Tibial nerve (tissue), 4 donors: ENCODE measurements at regions not wholly inside any gene's neighbourhood (a gene's known extent, or its start where the extent isn't known, plus 50 kb on each side); places are given as distances from the start of the nearest gene placed in this dataset.

ENCODE experiments used
- DNase-seq, 2 donors: peaks; one replicate each; pipeline ENCODE4 v3.0.0-alpha.2; 2019; ENCODE audit warnings: low spot score in 2 of 2
- H3K27ac ChIP-seq, 4 donors: fragments of 200-600 bp; sonication (generic) in 3 of 4; one replicate each; pipeline ENCODE4 v1.5.1; 2017 to 2019; ENCODE audit warnings: mild to moderate bottlenecking in 1 of 4
- H3K27me3 ChIP-seq, 2 donors: fragments of 200-600 bp; sonication (generic) in 1 of 2; one replicate each; pipeline versions ENCODE4 v1.5.1 to v1.6.0; 2017 to 2019
- H3K36me3 ChIP-seq, 3 donors: fragments of 200-600 bp; sonication (generic); one replicate each; pipeline ENCODE4 v1.5.1; 2018 to 2019
- H3K4me1 ChIP-seq, 4 donors: fragments of 200-600 bp; sonication (generic) in 3 of 4; one replicate each; pipeline ENCODE4 v1.5.1; 2017 to 2019
- H3K4me3 ChIP-seq, 4 donors: fragments of 200-600 bp; sonication (generic) in 3 of 4; one replicate each; pipeline ENCODE4 v1.5.1; 2017 to 2019; ENCODE audit warnings: mild to moderate bottlenecking in 1 of 4, moderate library complexity in 1 of 4
- H3K9me3 ChIP-seq, 4 donors: fragments of 200-600 bp; sonication (generic) in 3 of 4; one replicate each; pipeline ENCODE4 v1.5.1; 2017 to 2019
- EP300 ChIP-seq, 2 donors: sonication (generic); formaldehyde crosslinking; IDR thresholded peaks; one replicate each; pipeline ENCODE4 v1.6.1; 2017; ENCODE audit warnings: antibody characterized with exemption in 2 of 2, mild to moderate bottlenecking in 1 of 2
- POLR2A ChIP-seq, 2 donors: fragments of 450-650 bp; IDR thresholded peaks; one replicate each; pipeline ENCODE4 v1.6.1; 2017; ENCODE audit warnings: antibody characterized with exemption in 2 of 2, mild to moderate bottlenecking in 2 of 2, moderate library complexity in 2 of 2
- WGBS, 2 donors: methylation state at CpG; one replicate each; pipeline ENCODE4 v1.1.5; 2018; 5-methylcytosine and 5-hydroxymethylcytosine counted together
- TF ChIP-seq, protein P1 (sequence below), 5 experiments: fragments of 200-600 bp in 3 of 5; fragments of 450-650 bp in 2 of 5; sonication (generic) in 3 of 5; IDR thresholded peaks; one replicate each; pipeline ENCODE4 v1.5.1; 2016 to 2019; ENCODE audit warnings: antibody characterized with exemption in 5 of 5, mild to moderate bottlenecking in 3 of 5, moderate library complexity in 2 of 5

- Histone ChIP-seq H3K27ac (no peak overlapping the region), H3K27me3 (no peaks in the 10 kb centered on the region), H3K36me3 (no peaks in the 10 kb centered on the region), H3K4me1 (no peaks in the 10 kb centered on the region), H3K9me3 (peaks cover 0 to 10% (median 0%) of the 10 kb centered on the region in 4 donors), H3K4me3 (no peak overlapping the region)
- TF ChIP-seq, protein P1, sequence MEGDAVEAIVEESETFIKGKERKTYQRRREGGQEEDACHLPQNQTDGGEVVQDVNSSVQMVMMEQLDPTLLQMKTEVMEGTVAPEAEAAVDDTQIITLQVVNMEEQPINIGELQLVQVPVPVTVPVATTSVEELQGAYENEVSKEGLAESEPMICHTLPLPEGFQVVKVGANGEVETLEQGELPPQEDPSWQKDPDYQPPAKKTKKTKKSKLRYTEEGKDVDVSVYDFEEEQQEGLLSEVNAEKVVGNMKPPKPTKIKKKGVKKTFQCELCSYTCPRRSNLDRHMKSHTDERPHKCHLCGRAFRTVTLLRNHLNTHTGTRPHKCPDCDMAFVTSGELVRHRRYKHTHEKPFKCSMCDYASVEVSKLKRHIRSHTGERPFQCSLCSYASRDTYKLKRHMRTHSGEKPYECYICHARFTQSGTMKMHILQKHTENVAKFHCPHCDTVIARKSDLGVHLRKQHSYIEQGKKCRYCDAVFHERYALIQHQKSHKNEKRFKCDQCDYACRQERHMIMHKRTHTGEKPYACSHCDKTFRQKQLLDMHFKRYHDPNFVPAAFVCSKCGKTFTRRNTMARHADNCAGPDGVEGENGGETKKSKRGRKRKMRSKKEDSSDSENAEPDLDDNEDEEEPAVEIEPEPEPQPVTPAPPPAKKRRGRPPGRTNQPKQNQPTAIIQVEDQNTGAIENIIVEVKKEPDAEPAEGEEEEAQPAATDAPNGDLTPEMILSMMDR (IDR thresholded peaks at IDR 0.05): no peak
- no peak for TF ChIP-seq POLR2A (IDR thresholded peaks at IDR 0.05)
- TF ChIP-seq EP300 (IDR thresholded peaks at IDR 0.05): no peak
- no peak for DNase-seq
- 44 to 54% methylated on average over 2 of the region's 2 CpGs for WGBS, 2 donors
These were observed 1579.2 kb downstream of the AACS start for GRCh38 chr12:126644236-126645020.

DNA sequence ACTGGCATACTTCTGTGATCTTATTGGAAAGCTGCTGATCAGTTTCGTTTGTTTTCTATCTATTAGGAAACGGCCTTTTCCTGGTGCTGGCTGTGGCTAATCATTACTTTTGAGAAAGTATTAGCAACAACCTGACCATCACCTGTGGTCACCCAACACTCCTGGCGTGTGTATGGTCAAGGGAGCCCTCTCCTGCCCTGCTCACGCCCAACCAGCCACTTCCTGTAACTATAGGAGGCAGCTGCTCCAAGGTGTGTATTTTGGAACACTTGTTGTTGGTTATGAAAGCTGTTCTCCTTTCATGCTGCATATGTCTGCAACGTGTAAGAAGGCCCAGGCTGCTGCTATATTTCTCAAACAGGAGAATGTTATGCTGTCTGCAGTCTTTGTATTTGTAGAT lies 1582.8 kb downstream of the AACS start:
- H3K4me1 ChIP-seq: no peaks in the 10 kb centered on the region
- no peaks in the 10 kb centered on the region for H3K36me3 ChIP-seq
- TF ChIP-seq EP300 (IDR thresholded peaks at IDR 0.05) (no peak), POLR2A (IDR thresholded peaks at IDR 0.05) (no peak)
- TF ChIP-seq, protein P1 (IDR thresholded peaks at IDR 0.05): no peak
- WGBS, 2 donors: 69 to 72% methylated on average over 5 of the region's 5 CpGs
- H3K27me3 ChIP-seq: no peaks in the 10 kb centered on the region
- DNase-seq: no peak
- no peaks in the 10 kb centered on the region for H3K9me3 ChIP-seq
- no peak overlapping the region for H3K4me3 ChIP-seq
- H3K27ac ChIP-seq: no peak overlapping the region

GRCh38 chr12:126651133-126651532 lies 1585.9 kb downstream of the AACS start:
- no peak for TF ChIP-seq POLR2A (IDR thresholded peaks at IDR 0.05)
- TF ChIP-seq, protein P1 (IDR thresholded peaks at IDR 0.05): no peak
- TF ChIP-seq EP300 (IDR thresholded peaks at IDR 0.05): no peak
- WGBS, 2 donors: 81 to 94% methylated on average over 5 of the region's 5 CpGs
- Histone ChIP-seq H3K4me3 (no peak overlapping the region), H3K27ac (no peak overlapping the region), H3K4me1 (no peaks in the 10 kb centered on the region), H3K27me3 (no peaks in the 10 kb centered on the region), H3K9me3 (no peaks in the 10 kb centered on the region), H3K36me3 (no peaks in the 10 kb centered on the region)
- no peak for DNase-seq

DNA sequence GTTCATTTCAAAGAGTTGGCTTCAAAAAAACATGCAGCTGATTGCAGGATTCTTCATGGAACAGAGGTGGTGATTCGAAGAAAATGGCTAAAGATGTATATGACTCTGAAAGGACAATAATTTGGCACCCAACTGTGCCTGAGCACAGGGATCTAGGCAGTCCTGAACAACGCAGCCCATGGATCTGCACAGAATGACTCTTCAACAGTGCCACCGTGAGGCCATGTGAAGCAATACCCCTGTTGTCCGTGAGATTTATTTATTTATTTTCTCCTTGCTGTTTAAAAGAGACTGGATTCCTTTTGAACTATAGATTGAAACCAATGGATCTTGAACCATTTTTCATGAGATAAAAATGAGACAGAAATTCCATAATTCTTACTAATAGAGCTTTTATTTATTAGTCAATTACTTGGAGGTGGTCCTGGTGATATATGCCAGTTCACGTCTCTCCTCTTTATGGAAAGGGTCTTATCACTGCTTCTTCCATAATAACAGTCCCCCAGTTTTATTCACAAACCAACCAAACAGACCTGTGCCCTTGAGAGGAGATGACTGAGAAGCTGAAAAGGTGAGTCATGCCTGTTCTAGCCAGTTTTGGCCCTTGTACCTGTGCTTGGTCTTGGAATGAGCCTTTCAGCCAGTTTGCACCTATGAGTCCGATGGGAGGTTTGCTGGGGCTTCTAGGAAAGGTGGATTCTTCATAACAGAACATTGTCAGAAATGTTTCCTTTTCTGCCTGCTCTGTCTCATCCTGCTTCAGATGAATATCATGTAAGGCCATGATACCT lies 1598.3 kb downstream of the AACS start:
- Histone ChIP-seq H3K4me3 (no peak overlapping the region), H3K27me3 (no peaks in the 10 kb centered on the region), H3K9me3 (peaks cover 0 to 2% (median 0%) of the 10 kb centered on the region in 4 donors), H3K4me1 (no peaks in the 10 kb centered on the region), H3K27ac (no peak overlapping the region), H3K36me3 (no peaks in the 10 kb centered on the region)
- WGBS, 2 donors: 41 to 45% methylated on average over 6 of the region's 6 CpGs
- TF ChIP-seq POLR2A (IDR thresholded peaks at IDR 0.05): no peak
- TF ChIP-seq, protein P1 (IDR thresholded peaks at IDR 0.05): no peak
- TF ChIP-seq EP300 (IDR thresholded peaks at IDR 0.05): no peak
- DNase-seq: no peak

GRCh38 chr12:126667339-126667738 lies 1599.6 kb upstream of the TMEM132C start:
- no peak overlapping the region for H3K27ac ChIP-seq
- H3K27me3 ChIP-seq: no peaks in the 10 kb centered on the region
- no peaks in the 10 kb centered on the region for H3K9me3 ChIP-seq
- TF ChIP-seq POLR2A (IDR thresholded peaks at IDR 0.05) (no peak), EP300 (IDR thresholded peaks at IDR 0.05) (peak in 1 of 2 donors; percentile 31)
- TF ChIP-seq, protein P1 (IDR thresholded peaks at IDR 0.05): no peak
- H3K36me3 ChIP-seq: no peaks in the 10 kb centered on the region
- 39 to 58% methylated on average over 4 of the region's 4 CpGs for WGBS, 2 donors
- peaks cover 0 to 8% (median 0%) of the 10 kb centered on the region in 4 donors for H3K4me1 ChIP-seq
- H3K4me3 ChIP-seq: no peak overlapping the region
- no peak for DNase-seq
